Astrocyte of the hippocampus (primary cell): ENCODE measurements at regions not wholly inside any gene's neighbourhood (a gene's known extent, or its start where the extent isn't known, plus 50 kb on each side); places are given as distances from the start of the nearest gene placed in this dataset.

ENCODE experiments used
- DNase-seq: peaks from one replicate; pipeline ENCODE4 v3.0.0; 2011; ENCODE audit warnings: low read depth, low spot score

GRCh38 chr1:223048026-223048425, 95.0 kb downstream of the TLR5 start:
- no peak for DNase-seq

GRCh38 chr1:223052462-223052861, 90.6 kb downstream of the TLR5 start:
- DNase-seq = no peak

GRCh38 chr1:223052931-223053330, 90.1 kb downstream of the TLR5 start:
- DNase-seq = no peak

- DNase-seq = no peak
These were observed 86.2 kb downstream of the TLR5 start for GRCh38 chr1:223056802-223057201.

GRCh38 chr1:223057569-223058093, 85.4 kb downstream of the TLR5 start:
- DNase-seq = no peak
